Mucosa of stomach (tissue), 1 donor: ENCODE measurements at regions not wholly inside any gene's neighbourhood (a gene's known extent, or its start where the extent isn't known, plus 50 kb on each side); places are given as distances from the start of the nearest gene placed in this dataset.
"Not testable (repeated sequence)": the region's sequence is repeated elsewhere in the genome, so short reads cannot be mapped to it uniquely, and the experiment has no call there.

Experiments
- H3K27me3 ChIP-seq: one replicate; pipeline ENCODE4 v1.7.0; 2013; ENCODE audit warnings: mild to moderate bottlenecking, low read length; ENCODE audit not compliant: control insufficient read depth, insufficient read depth
- H3K36me3 ChIP-seq: one replicate; pipeline ENCODE4 v1.7.0; 2013; ENCODE audit warnings: low read length; ENCODE audit not compliant: control insufficient read depth, insufficient read depth
- H3K4me1 ChIP-seq: one replicate; pipeline ENCODE4 v1.7.0; 2013; ENCODE audit warnings: mild to moderate bottlenecking, low read length; ENCODE audit not compliant: control insufficient read depth, insufficient read depth
- H3K4me3 ChIP-seq: one replicate; pipeline ENCODE4 v1.7.0; 2013; ENCODE audit warnings: low read length
- H3K9ac ChIP-seq: one replicate; pipeline ENCODE4 v1.7.0; 2013; ENCODE audit warnings: mild to moderate bottlenecking, low read length, moderate library complexity
- H3K9me3 ChIP-seq: one replicate; pipeline ENCODE4 v1.7.0; 2013; ENCODE audit warnings: mild to moderate bottlenecking, low read length, moderate library complexity; ENCODE audit not compliant: control insufficient read depth
- donor health status: Pancreatic carcinoma.

- H3K4me1 ChIP-seq: no peaks in the 10 kb centered on the region
- no peak overlapping the region for H3K9ac ChIP-seq
- H3K36me3 ChIP-seq: no peaks in the 10 kb centered on the region
- H3K4me3 ChIP-seq: no peak overlapping the region
- no peaks in the 10 kb centered on the region for H3K27me3 ChIP-seq
- no peaks in the 10 kb centered on the region for H3K9me3 ChIP-seq
Measured at GRCh38 chr2:13240061-13240460, 523.3 kb downstream of the TRIB2 start.

- no peak overlapping the region for H3K9ac ChIP-seq
- no peaks in the 10 kb centered on the region for H3K36me3 ChIP-seq
Measured at GRCh38 chr2:13240789-13241487, 524.2 kb downstream of the TRIB2 start.

GRCh38 chr2:13252615-13253014 is 535.9 kb downstream of the TRIB2 start:
- H3K27me3 ChIP-seq: no peaks in the 10 kb centered on the region
- H3K36me3 ChIP-seq: no peaks in the 10 kb centered on the region
- no peak overlapping the region for H3K9ac ChIP-seq
- no peaks in the 10 kb centered on the region for H3K4me1 ChIP-seq
- H3K9me3 ChIP-seq: no peaks in the 10 kb centered on the region
- H3K4me3 ChIP-seq: no peak overlapping the region

More at GRCh38 chr2:13240789-13241487, 524.2 kb downstream of the TRIB2 start:
- no peaks in the 10 kb centered on the region for H3K27me3 ChIP-seq
- no peaks in the 10 kb centered on the region for H3K4me1 ChIP-seq
- no peak overlapping the region for H3K4me3 ChIP-seq
- H3K9me3 ChIP-seq: no peaks in the 10 kb centered on the region

- H3K4me3 ChIP-seq: no peak overlapping the region
- H3K9ac ChIP-seq: no peak overlapping the region
- no peaks in the 10 kb centered on the region for H3K4me1 ChIP-seq
- H3K27me3 ChIP-seq: no peaks in the 10 kb centered on the region
- H3K36me3 ChIP-seq: no peaks in the 10 kb centered on the region
- H3K9me3 ChIP-seq: no peaks in the 10 kb centered on the region
Measured at GRCh38 chr2:13255485-13255884, 538.7 kb downstream of the TRIB2 start.

GRCh38 chr2:13260402-13260801 is 543.7 kb downstream of the TRIB2 start:
- Histone ChIP-seq H3K4me3 (no peak overlapping the region), H3K27me3 (no peaks in the 10 kb centered on the region), H3K36me3 (no peaks in the 10 kb centered on the region), H3K9me3 (no peaks in the 10 kb centered on the region), H3K9ac (no peak overlapping the region), H3K4me1 (no peaks in the 10 kb centered on the region)

GRCh38 chr2:13266166-13266565 is 549.4 kb downstream of the TRIB2 start:
- H3K4me3 ChIP-seq: no peak overlapping the region
- no peaks in the 10 kb centered on the region for H3K4me1 ChIP-seq
- no peak overlapping the region for H3K9ac ChIP-seq
- no peaks in the 10 kb centered on the region for H3K36me3 ChIP-seq
- no peaks in the 10 kb centered on the region for H3K27me3 ChIP-seq
- no peaks in the 10 kb centered on the region for H3K9me3 ChIP-seq

GRCh38 chr2:13284688-13285087 is 568.0 kb downstream of the TRIB2 start:
- Histone ChIP-seq H3K27me3 (no peaks in the 10 kb centered on the region), H3K4me1 (no peaks in the 10 kb centered on the region), H3K9ac (no peak overlapping the region), H3K9me3 (no peaks in the 10 kb centered on the region), H3K4me3 (no peak overlapping the region), H3K36me3 (no peaks in the 10 kb centered on the region)

- H3K4me1 ChIP-seq: no peaks in the 10 kb centered on the region
Measured at GRCh38 chr2:13289310-13289709, 572.6 kb downstream of the TRIB2 start.

GRCh38 chr2:13308478-13308805 is 591.7 kb downstream of the TRIB2 start:
- not testable (repeated sequence) for H3K27me3 ChIP-seq, H3K4me3 ChIP-seq, H3K9ac ChIP-seq, H3K4me1 ChIP-seq, H3K9me3 ChIP-seq, H3K36me3 ChIP-seq

More at GRCh38 chr2:13289310-13289709, 572.6 kb downstream of the TRIB2 start:
- H3K9ac ChIP-seq: no peak overlapping the region
- H3K27me3 ChIP-seq: no peaks in the 10 kb centered on the region
- H3K9me3 ChIP-seq: no peaks in the 10 kb centered on the region
- no peak overlapping the region for H3K4me3 ChIP-seq
- H3K36me3 ChIP-seq: no peaks in the 10 kb centered on the region

- no peaks in the 10 kb centered on the region for H3K9me3 ChIP-seq
- no peaks in the 10 kb centered on the region for H3K4me1 ChIP-seq
- no peak overlapping the region for H3K9ac ChIP-seq
- no peak overlapping the region for H3K4me3 ChIP-seq
- H3K27me3 ChIP-seq: no peaks in the 10 kb centered on the region
- H3K36me3 ChIP-seq: no peaks in the 10 kb centered on the region
Measured at GRCh38 chr2:13308989-13309388, 592.3 kb downstream of the TRIB2 start.

GRCh38 chr2:13332060-13332459 is 615.3 kb downstream of the TRIB2 start:
- H3K9ac ChIP-seq: no peak overlapping the region
- H3K9me3 ChIP-seq: no peaks in the 10 kb centered on the region
- H3K4me3 ChIP-seq: no peak overlapping the region
- no peaks in the 10 kb centered on the region for H3K36me3 ChIP-seq
- no peaks in the 10 kb centered on the region for H3K4me1 ChIP-seq
- no peaks in the 10 kb centered on the region for H3K27me3 ChIP-seq

GRCh38 chr2:13334071-13334470 is 617.3 kb downstream of the TRIB2 start:
- not testable (repeated sequence) for H3K4me3 ChIP-seq, H3K27me3 ChIP-seq, H3K4me1 ChIP-seq, H3K9ac ChIP-seq, H3K9me3 ChIP-seq, H3K36me3 ChIP-seq

- Histone ChIP-seq H3K27me3 (no peaks in the 10 kb centered on the region), H3K4me1 (no peaks in the 10 kb centered on the region), H3K9me3 (no peaks in the 10 kb centered on the region), H3K4me3 (no peak overlapping the region), H3K9ac (no peak overlapping the region), H3K36me3 (no peaks in the 10 kb centered on the region)
Measured at GRCh38 chr2:13334545-13334944, 617.8 kb downstream of the TRIB2 start.
